NCI-H2029 treated with DMSO at 0.1 percent for 48 hours (cell line): ENCODE measurements at regions not wholly inside any gene's neighbourhood (a gene's known extent, or its start where the extent isn't known, plus 50 kb on each side); places are given as distances from the start of the nearest gene placed in this dataset.

Source experiments
- DNase-seq: peaks from one replicate; lab custom pipeline; 2025; lab: John Stamatoyannopoulos, UW

DNA sequence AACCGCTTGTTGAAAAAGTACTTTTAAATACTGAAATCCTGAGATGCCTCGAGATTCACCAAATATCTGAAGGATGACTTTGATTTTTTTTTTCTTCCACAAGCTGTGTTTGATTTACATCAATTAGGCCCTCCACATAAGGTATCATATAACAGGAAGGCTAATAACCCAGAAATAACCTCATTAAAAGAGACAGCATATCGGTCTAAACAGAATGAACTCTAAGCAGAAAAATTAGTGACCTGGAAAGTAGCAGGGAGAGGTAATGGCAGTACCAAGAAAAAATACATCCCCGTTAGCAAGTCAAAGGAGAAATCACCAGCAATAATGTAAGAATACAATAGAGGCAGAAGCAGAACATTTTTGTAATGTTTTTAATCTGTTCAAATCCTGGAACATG, 452.4 kb upstream of the TSHZ3 start:
- DNase-seq = no peak

DNA sequence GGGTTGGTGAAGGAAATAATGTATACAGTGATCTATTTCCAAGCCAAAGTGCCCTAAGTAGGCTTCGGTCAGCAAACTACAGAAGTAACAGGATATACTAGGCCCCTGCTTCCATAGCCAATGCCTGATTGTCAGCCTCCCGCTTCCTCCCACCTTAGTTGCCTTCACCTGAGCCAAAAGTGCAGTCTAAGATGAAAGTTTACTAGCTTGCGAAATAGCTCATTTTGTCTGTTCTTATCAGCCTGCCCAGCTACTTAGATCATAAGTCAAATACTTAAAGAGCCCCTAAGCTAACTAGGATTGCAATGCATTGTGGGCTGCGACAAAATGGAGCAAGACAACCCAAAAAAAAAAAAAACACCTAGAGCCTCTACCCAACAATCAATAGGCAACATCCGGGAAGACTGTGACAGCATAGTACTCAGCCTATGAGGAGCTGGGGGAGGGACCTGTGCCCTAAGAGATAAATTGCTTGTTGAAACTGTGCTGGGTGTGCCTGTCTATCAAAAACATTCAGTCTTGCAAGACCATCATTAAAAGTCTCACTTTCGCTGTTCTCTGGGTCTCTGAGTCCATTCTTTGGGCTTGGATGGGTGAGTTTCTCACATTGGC, 454.7 kb upstream of the TSHZ3 start:
- no peak for DNase-seq

DNA sequence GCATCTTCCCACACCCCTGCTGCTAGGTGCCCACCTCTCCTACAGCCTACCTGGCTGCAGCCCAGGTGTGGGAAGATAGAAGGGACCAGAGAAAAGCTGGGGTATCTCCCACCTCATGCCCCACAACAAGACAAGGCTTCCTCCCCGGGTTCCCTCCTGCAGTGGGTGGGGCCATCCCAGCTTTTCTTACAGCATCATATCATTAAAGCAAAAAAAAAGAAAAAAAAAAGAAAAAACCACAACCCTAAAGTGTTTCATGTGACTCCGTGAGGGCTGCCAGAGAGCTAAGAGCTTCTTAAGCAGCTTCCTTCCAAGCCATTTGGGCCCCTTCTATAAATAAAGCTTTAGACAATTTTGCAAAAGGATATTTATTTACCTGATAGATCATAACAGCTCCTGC, 455.4 kb upstream of the TSHZ3 start:
- no peak for DNase-seq

DNA sequence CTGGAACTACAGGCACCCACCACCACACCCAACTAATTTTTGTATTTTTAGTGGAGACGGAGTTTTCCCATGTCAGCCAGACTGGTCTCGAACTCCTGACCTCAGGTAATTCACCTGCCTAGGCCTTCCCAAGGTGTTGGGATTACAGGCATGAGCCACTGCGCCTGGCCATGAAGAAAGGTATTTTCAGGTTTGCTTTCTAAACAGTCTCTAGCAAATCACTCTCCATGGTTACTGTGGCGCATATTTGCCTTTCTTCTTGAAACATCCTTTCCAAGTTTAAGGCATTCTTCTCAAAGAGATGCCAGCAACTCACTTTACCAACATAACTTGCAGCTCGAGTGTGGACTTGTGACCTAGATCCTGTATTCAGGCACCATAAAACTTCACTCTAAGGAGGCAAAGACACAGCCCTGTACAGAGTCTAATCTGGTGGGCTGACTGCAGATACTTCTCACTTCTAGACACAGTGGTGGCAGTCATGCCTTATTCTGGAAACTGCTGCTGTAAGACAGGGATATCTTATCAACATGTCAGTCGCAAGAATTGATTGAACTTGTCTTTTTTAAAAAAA, 461.4 kb upstream of the TSHZ3 start:
- no peak for DNase-seq

DNA sequence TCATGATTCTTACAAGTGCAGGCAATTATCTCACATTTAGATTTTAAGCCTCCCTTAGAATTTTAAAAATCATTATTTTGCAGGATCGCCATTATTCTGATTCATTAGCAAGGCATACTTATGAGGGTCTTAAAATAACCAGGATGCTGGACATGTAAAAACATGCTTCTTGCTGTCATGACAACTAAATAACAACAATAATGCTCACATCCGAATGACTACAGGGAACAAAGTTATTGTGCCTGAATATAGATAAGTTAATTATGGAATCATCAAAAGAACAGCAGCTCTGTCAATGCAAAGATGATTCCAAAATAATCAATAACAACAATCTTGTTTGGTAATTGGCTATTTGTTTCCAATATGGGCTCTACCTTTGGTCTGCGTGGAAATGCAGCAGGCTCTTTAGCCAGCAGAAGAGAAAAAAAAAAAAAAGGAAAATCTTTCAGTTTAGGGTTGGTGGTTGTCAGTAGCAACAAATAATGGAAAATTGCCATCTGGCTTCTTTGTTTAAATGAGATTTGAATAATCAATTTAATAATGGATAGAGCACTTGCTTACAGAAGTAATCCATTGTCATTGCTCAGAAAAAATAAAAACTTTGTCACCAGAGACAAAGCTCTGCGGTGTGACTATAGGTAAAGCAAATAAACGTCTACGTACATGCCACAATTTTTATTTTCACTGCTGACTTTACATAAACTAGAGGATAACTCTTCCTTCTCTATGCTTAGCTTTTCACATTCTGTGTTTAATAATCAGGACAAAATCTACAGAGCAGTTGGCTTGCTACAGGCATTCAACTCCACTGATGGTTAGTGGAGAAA, 468.9 kb upstream of the TSHZ3 start:
- DNase-seq = no peak

DNA sequence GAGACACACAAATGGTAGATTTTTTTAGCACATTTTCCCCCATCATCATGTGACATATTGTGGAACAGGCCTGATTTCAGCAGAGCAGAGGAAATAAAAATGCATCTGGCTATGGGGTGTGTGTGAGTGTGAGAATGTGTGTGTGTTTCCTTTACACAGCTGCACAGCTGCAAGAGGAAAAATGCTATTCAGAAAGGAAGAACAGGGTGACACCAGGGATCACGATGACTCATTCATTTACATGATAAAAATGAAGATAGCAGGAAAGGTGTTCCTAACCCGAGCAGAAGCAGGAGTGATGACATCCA, 469.5 kb upstream of the TSHZ3 start:
- no peak for DNase-seq

DNA sequence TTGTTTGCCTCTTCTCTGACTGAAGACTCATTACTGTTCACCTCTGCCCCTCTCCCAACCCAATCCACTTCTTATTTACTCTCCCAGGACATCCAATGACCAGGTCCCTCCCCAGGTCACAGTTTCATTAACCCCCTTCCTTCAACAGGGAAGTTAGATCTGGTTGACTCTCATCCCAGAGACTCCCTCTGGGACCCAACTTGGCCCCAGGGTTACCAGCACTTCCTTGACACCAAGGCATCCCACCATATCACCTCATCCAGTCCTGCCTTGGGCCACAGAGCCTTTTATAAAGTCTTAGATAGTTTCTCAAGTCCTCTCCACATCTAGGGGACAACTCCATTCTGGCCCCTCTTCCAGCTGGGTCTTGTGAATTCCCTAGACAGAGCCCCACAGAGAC, 470.6 kb upstream of the TSHZ3 start:
- no peak for DNase-seq

DNA sequence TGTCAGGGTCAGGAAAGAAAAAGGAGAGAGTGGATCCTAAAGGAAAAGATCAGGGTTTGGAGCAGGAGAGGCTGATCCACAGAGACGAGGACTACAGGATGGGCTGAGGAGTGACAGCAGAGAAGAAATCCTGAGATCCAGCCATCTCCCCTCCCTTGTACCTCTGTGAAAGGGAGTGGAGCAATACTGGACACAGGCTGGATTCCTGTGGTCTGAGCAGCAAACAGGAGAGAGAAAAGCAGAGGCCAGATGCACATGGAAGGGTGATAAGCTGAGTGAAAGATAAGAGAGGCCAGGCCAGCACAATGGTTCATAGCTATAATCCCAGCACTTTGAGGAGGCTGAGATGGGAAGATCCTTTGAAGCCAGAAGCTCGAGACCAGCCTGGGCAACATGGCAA, 472.1 kb upstream of the TSHZ3 start:
- DNase-seq = no peak

DNA sequence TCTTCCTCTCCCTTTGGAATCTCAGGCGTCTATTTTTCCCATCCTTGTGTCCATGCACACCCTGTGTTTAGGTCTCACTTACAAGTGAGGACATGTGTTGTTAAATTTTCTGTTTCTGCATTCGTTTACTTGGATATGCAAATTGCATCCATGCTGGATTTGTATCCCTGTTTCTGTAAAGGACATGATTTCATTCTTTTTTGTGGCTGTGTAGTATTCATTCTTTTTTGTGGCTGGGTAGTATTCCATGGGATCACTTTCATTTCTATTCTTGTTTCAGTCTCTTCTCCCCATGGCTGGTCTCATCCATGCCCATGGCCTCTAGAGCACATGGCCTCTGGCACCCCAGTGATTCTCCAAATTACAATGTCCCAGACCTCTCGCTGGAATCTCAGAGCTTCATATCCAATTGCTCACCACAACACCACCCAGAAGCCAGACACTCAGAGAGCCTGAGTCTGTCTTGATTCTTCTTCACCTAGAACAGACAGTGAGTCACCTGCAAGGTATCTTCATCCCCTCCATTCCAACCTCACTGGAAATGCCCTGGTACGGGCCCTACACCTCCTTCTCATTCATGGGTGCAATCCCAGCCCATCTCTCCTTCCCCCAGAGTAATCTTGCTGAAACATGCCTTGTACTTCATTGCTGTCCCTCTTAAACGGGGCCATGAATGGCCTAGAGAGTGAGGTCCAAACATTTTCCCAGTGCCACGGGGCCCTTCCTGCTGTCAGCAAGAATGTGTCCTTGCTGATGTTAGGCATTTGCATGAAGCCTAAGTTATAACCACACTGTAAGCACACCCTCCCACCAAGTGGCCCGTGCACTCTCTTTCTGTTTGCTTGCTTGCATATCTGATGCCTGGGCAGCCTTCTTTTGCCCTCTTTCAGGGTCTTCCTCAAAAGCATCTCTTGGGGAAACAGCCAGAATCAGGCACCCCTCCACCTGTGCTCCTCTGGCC, 476.2 kb upstream of the TSHZ3 start:
- DNase-seq = no peak

DNA sequence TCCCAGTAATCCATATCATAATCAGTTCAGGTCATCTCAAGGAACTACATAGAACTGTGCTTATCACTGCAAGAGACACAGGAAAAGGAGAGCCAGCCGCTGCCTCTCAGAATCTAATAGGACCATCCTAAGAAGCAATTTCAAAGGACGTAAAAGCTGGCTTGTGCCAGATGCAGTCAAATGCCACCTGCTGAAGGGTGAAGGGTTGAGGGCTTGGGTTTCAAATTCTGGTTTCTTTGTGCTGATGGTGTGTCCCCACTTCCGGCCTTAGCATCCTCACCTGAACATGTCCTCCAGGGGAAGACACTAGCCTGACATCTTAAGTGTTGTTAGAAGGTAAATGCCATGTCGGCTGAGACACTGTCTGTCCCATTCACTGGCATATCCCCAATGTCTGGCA, 477.1 kb upstream of the TSHZ3 start:
- no peak for DNase-seq

DNA sequence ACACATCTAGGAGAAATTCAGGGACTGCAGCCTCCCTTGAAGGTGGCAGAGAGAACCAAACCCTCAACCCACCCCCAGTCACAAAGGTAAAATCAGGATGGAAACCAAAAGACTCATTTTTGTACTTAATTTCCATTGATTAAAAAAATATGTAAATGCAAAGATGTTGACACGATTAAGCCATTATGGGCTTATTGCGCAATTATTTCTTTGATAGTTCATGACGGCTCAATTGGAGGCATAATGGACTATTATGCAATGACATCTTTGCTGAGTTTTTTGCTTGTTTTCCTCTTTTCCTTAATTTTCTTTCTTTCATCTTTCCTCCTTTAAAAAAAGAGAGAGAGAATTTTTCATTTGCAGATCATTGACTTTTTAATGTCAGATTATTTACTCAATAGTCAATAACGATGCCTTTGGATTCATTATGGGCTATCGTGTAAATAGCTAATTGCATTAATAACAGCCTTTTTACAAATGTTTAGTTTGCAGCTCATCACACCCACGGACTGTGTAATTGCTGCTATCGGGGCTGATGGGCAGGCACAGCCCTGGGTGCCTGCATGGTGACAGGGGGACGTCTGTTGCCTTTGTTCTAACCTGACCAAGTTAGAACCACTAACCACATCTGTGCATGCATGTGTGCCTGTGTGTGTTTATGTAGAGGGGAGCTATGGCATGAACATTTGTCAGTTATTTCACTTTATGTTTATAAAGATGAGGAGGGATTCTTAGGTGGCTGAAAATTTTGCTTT, 482.4 kb upstream of the TSHZ3 start:
- no peak for DNase-seq

DNA sequence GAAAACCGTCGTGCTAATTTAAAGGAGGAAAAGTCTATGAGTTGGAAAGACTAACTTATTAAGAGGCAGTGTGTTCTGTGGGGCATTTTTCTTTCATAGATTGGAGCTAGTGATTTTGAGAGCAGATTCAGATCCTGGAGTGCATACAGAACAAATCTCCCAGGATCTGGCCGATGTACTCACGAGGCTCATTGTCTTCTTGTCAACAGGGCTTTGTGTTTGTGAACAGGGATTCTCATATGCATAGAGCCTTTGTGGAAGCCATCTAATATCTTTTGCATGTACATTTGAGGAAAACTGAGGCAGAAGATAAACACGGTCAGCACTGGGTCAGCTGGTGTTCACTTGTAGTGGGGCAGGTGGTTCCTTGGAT, 482.9 kb upstream of the TSHZ3 start:
- no peak for DNase-seq

DNA sequence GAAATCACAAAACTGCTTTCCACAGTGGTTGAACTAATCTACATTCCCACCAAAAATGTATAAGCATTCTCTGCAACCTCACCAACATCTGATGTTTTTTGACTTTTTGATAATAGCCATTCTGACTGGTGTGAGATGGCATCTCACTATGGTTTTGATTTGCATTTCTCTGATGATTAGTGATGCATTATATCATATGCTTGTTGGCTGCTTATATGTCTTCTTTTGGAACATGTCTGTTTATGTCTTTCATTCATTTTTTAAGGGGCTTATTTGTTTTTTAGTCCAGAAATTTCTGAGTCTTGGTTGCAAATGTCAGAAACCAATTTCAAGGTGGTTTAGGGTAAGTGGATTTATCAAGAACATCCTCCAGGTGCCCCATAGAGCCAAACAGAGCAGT, 484.8 kb upstream of the TSHZ3 start:
- no peak for DNase-seq

DNA sequence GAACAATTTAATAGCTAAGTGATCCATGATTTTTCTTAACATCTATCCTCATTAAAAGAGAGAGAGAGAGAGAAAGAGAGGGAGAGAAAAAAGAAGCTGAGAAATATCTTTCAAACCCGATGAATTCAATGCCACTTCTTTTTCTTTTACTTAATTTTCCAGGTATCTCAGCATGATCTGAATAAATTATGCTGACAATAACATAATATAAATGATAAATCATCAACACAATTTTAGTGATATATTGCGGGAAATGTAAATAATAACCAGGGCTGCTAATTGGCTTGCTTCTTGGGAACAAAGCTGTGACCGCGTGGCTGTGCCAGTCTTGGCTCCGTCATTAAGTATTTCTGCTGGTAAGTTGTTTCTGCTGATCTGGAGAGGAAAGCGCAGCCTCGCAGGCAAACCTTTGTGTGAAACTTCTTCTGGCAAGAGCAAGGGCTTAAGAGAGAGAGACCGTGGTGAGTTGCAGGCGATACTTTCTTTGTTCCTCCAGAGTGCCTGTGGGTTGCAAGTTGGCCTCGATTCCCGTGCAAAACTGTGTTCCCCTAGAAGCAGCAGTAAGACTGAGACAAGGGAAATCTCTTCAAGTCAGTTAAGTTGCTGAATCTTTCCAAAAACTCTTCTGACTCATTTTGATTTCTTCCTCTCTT, 489.1 kb upstream of the TSHZ3 start:
- DNase-seq = no peak

DNA sequence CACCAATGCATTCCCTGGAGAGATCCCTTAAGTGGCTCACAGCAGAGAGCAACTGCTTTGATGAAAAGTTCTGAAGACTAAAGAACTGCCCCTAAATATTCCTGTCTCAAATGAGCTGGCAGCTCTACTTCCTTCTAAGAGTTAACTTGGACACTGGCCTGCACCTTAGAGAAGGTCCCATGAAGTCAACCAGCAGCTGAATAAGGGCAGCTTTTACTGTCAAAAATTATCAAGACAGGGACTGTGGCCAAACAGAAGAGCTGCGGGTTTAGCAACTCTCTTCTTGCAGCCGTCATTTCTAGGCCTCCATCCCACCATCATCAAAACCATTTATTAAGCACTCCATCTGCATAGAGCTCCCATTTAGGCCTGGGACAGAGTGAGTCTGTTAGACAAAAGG, 491.1 kb upstream of the TSHZ3 start:
- DNase-seq = no peak

DNA sequence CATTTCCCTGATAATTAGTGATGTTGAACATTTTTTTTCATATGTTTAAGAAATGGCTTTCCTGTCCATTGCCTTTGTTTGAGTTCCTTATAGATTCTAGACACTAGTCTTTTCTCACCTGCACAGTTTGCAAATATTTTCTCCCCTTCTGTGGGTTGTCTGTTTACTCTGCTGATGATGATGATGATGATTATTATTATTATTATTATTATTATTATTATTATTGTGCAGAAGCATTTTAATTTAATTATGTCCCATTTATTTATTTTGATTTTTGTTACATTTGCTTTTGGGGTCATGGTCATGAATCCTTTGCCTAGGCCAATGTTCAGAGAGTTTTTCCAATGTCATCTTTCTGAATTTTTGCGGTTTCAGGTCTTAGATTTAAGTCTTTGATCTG, 492.5 kb upstream of the TSHZ3 start:
- DNase-seq = no peak

DNA sequence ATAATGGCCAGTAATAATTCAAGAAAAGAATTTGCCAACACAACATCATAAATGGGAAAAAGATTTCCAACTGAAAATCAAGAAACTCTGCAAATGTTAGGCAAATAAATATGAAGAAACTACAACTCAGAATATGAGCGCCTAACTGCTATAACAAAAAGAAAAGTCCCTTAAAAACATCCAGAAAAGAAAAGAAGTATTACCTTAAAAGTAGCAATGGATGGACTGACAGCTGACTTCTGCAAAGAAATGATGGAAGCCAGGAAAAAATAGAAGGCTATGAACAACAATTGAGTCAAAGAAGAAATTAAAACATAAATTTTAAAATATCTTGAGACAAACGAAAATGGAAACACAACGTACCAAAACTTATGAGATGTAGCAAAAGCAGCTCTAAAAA, 482.3 kb upstream of the ZNF507 start:
- no peak for DNase-seq

DNA sequence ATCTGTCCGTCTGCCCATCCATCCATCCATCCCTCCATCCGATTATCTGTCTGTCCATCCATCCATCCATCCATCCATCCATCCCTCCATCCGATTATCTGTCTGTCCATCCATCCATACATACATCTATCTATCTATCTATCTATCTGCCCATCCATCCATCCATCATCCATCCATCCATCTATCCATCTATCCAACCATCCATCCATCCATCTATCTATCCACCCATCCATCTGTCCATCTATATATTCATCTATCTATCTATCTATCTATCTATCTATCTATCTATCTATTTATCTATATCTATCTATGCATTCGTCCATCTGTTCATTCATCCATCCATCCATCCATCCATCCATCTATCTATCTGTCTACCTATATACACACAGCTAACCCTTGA, 471.1 kb upstream of the ZNF507 start:
- no peak for DNase-seq

DNA sequence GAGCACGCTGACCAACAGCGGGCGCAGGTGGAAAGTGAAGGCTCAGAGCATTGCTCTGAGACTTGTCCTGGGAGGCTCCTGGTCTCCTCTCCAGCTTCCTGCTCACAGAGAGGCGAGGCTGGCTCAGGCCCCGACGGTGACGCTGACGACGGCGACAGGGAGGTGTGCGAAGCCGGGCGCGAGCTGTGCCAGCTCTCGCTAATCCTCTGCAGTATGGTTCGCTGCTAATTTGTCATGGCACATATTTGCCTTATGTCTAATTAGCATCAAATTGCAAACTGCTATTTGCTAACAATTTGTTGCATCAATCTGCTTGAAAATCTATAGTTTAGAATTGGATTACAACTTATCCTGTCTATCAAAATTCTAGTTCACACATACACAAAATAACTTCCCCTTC, 469.8 kb upstream of the ZNF507 start:
- no peak for DNase-seq

DNA sequence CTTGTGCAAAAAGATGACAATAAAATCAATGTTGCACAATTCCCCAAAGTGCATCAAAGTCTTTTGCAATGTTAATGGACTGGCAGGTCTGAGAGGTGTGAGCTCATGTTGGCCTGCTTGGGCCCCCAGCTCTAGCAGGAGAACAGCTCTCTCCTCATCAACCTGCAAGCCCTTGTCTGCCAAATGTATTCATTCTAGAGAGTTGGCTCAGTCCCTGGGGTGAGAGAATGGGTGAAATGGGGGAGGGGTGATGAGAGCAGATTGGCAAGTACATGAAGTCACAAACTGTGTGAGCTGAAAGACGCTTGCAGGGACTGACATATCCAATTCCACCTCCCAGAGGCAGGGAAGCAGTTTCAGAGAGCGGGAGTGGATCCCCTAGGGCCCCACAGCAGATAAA, 465.1 kb upstream of the ZNF507 start:
- DNase-seq = no peak

DNA sequence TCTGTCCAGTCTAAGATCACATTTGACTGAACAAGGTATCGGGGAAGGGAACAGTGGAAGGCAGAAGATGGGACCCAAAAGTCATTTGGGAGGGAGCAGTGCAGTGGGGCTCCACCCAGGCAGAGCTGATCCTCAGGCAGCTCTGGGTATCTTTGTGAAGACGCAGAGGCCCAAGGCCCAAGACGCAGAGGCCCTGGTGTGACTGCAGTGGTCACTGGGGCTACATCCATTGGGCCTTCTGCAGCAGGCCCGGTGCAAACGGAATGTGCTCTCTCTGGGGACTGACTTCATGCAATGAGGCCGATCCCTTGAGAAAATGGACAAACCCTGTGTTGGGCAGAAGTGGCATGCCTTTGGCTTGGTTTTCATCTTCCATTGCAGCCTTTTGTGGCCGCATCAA, 463.4 kb upstream of the ZNF507 start:
- no peak for DNase-seq

DNA sequence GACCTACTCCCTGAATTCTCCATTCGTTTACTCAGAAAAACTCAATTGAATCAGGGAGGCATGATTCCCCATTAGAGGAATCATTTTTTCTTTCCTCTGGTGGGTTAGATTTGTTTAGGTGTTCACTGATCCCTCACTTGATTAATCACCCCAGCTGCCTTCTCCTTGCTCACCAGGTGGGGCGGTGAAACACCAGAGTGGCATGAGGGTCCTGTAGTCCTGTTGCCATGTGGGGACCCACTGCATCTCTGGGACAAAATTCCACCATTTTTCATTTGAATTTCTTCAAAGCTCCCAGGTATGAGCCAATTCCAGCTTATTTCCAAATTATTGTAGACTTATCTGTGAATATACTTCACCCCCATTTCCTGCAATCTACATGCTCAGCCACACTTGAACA, 462.7 kb upstream of the ZNF507 start:
- DNase-seq = no peak
